ENCODE measurements at regions not wholly inside any gene's neighbourhood (a gene's known extent, or its start where the extent isn't known, plus 50 kb on each side); places are given as distances from the start of the nearest gene placed in this dataset.

DNA sequence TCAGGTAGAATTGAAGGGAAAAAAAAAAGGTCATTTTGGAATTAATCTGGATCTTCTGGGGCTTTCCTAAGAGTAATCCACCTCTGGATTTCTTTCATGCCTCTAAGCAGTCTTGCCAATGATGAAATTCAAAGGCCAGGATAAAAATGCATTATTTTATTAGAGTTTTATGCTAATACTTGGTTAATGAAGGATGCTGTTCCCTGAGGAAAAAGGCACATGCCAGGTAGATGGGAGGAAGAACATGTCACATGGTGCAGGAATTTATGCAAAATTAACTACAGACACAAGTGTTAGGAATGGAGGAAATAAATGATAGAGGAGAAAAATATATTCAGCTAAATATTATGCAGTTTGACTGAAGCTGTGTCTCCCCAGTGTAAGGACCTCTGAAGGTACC, 792.0 kb downstream of the ETS1 start:
- Histone ChIP-seq H3F3A (replicated peaks; ENCODE audit: insufficient read depth) (no peaks in the 10 kb centered on the region), H3K27ac (ENCODE audit: low read depth in 2 of 2, low read length in 1 of 2) (no peak overlapping the region), H2AFZ (ENCODE audit: low read depth) (no peak overlapping the region), H3K9me3 (no peaks in the 10 kb centered on the region), H3K27me3 (ENCODE audit: insufficient read depth) (no peaks in the 10 kb centered on the region; the same call in 1 of the 2 replicates), H3K79me2 (ENCODE audit: insufficient read depth) (no peaks in the 10 kb centered on the region; the same call in 1 of the 2 replicates), H3K4me3 (ENCODE audit: low read depth in 2 of 2, low read length in 1 of 2) (no peak overlapping the region), H3K4me2 (no peak overlapping the region), H3K36me3 (replicated peaks in 1 of 2; ENCODE audit: control insufficient read depth in 1 of 2, insufficient read depth in 2 of 2, low read length in 1 of 2) (no peaks in the 10 kb centered on the region), H3K9me2 (no peaks in the 10 kb centered on the region), H3K9ac (no peak overlapping the region), H4K20me1 (ENCODE audit: insufficient read depth) (no peaks in the 10 kb centered on the region), H3K4me1 (ENCODE audit: control insufficient read depth in 1 of 2, insufficient read depth in 2 of 2, low read depth in 1 of 2, low read length in 1 of 2) (no peaks in the 10 kb centered on the region)
- ChIA-PET POLR2A (no interaction called here), CTCF (no interaction called here)
- TF ChIP-seq, protein P1, sequence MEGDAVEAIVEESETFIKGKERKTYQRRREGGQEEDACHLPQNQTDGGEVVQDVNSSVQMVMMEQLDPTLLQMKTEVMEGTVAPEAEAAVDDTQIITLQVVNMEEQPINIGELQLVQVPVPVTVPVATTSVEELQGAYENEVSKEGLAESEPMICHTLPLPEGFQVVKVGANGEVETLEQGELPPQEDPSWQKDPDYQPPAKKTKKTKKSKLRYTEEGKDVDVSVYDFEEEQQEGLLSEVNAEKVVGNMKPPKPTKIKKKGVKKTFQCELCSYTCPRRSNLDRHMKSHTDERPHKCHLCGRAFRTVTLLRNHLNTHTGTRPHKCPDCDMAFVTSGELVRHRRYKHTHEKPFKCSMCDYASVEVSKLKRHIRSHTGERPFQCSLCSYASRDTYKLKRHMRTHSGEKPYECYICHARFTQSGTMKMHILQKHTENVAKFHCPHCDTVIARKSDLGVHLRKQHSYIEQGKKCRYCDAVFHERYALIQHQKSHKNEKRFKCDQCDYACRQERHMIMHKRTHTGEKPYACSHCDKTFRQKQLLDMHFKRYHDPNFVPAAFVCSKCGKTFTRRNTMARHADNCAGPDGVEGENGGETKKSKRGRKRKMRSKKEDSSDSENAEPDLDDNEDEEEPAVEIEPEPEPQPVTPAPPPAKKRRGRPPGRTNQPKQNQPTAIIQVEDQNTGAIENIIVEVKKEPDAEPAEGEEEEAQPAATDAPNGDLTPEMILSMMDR (IDR thresholded peaks at IDR 0.05): no peak
- no peak for TF ChIP-seq FOXJ3 (CRISPR knock-in tag; IDR thresholded peaks at IDR 0.05)
- no peak for TF ChIP-seq EP300 (IDR thresholded peaks at IDR 0.05; ENCODE audit: borderline replicate concordance in 1 of 2, low read depth in 1 of 2, low read length in 1 of 2)
- no peak for TF ChIP-seq NFIC (IDR thresholded peaks at IDR 0.05; ENCODE audit: borderline replicate concordance)
- no peak for TF ChIP-seq RCOR1 (IDR thresholded peaks at IDR 0.05; ENCODE audit: low read length)
- TF ChIP-seq, protein P2, sequence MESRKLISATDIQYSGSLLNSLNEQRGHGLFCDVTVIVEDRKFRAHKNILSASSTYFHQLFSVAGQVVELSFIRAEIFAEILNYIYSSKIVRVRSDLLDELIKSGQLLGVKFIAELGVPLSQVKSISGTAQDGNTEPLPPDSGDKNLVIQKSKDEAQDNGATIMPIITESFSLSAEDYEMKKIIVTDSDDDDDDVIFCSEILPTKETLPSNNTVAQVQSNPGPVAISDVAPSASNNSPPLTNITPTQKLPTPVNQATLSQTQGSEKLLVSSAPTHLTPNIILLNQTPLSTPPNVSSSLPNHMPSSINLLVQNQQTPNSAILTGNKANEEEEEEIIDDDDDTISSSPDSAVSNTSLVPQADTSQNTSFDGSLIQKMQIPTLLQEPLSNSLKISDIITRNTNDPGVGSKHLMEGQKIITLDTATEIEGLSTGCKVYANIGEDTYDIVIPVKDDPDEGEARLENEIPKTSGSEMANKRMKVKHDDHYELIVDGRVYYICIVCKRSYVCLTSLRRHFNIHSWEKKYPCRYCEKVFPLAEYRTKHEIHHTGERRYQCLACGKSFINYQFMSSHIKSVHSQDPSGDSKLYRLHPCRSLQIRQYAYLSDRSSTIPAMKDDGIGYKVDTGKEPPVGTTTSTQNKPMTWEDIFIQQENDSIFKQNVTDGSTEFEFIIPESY (IDR thresholded peaks at IDR 0.05; ENCODE audit: borderline replicate concordance, low read depth): no peak
- no peak for TF ChIP-seq MXI1 (IDR thresholded peaks at IDR 0.05; ENCODE audit: low read depth, low read length)
- no peak for TF ChIP-seq MEF2A (IDR thresholded peaks at IDR 0.05; ENCODE audit: borderline replicate concordance, low read depth)
- no peak for TF ChIP-seq TAF1 (IDR thresholded peaks at IDR 0.05; ENCODE audit: borderline replicate concordance, low read depth, low read length)
- no peak for TF ChIP-seq RAD21 (IDR thresholded peaks at IDR 0.05; ENCODE audit: low read length)
- TF ChIP-seq SMC3 (IDR thresholded peaks at IDR 0.05; ENCODE audit: low read depth, low read length): no peak
- TF ChIP-seq TEAD4 (IDR thresholded peaks at IDR 0.05; ENCODE audit: borderline replicate concordance, insufficient read depth): no peak
- TF ChIP-seq EZH2phosphoT487 (IDR thresholded peaks at IDR 0.05; ENCODE audit: borderline replicate concordance, low read depth): no peak
- TF ChIP-seq, protein P3, sequence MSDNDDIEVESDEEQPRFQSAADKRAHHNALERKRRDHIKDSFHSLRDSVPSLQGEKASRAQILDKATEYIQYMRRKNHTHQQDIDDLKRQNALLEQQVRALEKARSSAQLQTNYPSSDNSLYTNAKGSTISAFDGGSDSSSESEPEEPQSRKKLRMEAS (IDR thresholded peaks at IDR 0.05; ENCODE audit: low read depth): no peak
- no peak for TF ChIP-seq RFX5 (IDR thresholded peaks at IDR 0.05; ENCODE audit: low read length)
- no peak for TF ChIP-seq FOXM1 (IDR thresholded peaks at IDR 0.05; ENCODE audit: low read depth)
- TF ChIP-seq, protein P4, sequence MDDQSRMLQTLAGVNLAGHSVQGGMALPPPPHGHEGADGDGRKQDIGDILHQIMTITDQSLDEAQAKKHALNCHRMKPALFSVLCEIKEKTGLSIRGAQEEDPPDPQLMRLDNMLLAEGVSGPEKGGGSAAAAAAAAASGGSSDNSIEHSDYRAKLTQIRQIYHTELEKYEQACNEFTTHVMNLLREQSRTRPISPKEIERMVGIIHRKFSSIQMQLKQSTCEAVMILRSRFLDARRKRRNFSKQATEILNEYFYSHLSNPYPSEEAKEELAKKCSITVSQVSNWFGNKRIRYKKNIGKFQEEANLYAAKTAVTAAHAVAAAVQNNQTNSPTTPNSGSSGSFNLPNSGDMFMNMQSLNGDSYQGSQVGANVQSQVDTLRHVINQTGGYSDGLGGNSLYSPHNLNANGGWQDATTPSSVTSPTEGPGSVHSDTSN (IDR thresholded peaks at IDR 0.05): no peak
- TF ChIP-seq TCF12 (IDR thresholded peaks at IDR 0.05): no peak
- TF ChIP-seq FOSL2 (IDR thresholded peaks at IDR 0.05; ENCODE audit: borderline replicate concordance, low read depth): no peak
- DNase-seq: no peak

All from SK-N-SH (cell line).